SK-N-SH (cell line): ENCODE measurements at regions not wholly inside any gene's neighbourhood (a gene's known extent, or its start where the extent isn't known, plus 50 kb on each side); places are given as distances from the start of the nearest gene placed in this dataset.

Experiments
- CTCF ChIA-PET: fragments of 300-600, 350-600 bp; formaldehyde crosslinking; extraction: SDS; loops from one replicate; lab custom pipeline; 2021; lab: Yijun Ruan, JAX
- POLR2A ChIA-PET: fragments of 350-600 bp; sonication (Branson Sonifier 250); formaldehyde crosslinking; extraction: SDS; loops from one replicate; lab custom pipeline; 2020; ENCODE audit warnings: antibody characterized with exemption, inconsistent platforms; lab: Yijun Ruan, JAX
- DNase-seq: peaks from one replicate; pipeline ENCODE4 v3.0.0; 2012
- H2AFZ ChIP-seq: fragments of 200-600 bp; sonication (generic); 2 replicates; pipeline ENCODE4 v1.8.1; 2016; ENCODE audit warnings: antibody characterized with exemption, mild to moderate bottlenecking, low read depth
- H3F3A ChIP-seq: fragments of 200-600 bp; sonication (generic); replicated peaks from 2 replicates; pipeline ENCODE3; 2016; ENCODE audit warnings: antibody characterized with exemption, mild to moderate bottlenecking; ENCODE audit not compliant: insufficient read depth
- H3K27ac ChIP-seq, 2 experiments: fragments of 200-500 bp in 1 of 2; fragments of 200-600 bp in 1 of 2; sonication (Bioruptor generic) in 1 of 2; sonication (generic), shearing (Covaris generic) in 1 of 2; 2 replicates each; pipeline versions ENCODE4 v1.5.1 to v1.6.1; 2014 to 2016; ENCODE audit warnings: low read depth in 2 of 2, inconsistent platforms in 1 of 2, low read length in 1 of 2, mild to moderate bottlenecking in 1 of 2, mixed read lengths in 1 of 2
- H3K27me3 ChIP-seq: fragments of 200-600 bp; sonication (generic), shearing (Covaris generic); 2 replicates; pipeline ENCODE4 v1.6.1; 2016; ENCODE audit warnings: mixed run types; ENCODE audit not compliant: insufficient read depth
- H3K36me3 ChIP-seq, 2 experiments: fragments of 200-500 bp in 1 of 2; fragments of 200-600 bp in 1 of 2; sonication (Bioruptor generic) in 1 of 2; sonication (generic) in 1 of 2; replicated peaks in 1 of 2; 2 replicates each; pipeline versions ENCODE3 to v1.5.1; 2014 to 2016; ENCODE audit warnings: low read length in 1 of 2, mild to moderate bottlenecking in 1 of 2; ENCODE audit not compliant: insufficient read depth in 2 of 2, control insufficient read depth in 1 of 2
- H3K4me1 ChIP-seq, 2 experiments: fragments of 200-500 bp in 1 of 2; fragments of 200-600 bp in 1 of 2; sonication (Bioruptor generic) in 1 of 2; sonication (generic), shearing (Covaris generic) in 1 of 2; 2 replicates each; pipeline versions ENCODE4 v1.5.1 to v1.6.1; 2014 to 2016; ENCODE audit warnings: low read depth in 1 of 2, low read length in 1 of 2, mixed run types in 1 of 2; ENCODE audit not compliant: insufficient read depth in 2 of 2, control insufficient read depth in 1 of 2
- H3K4me2 ChIP-seq: fragments of 200-600 bp; sonication (generic), shearing (Covaris generic); 2 replicates; pipeline ENCODE4 v1.6.1; 2017; ENCODE audit warnings: mixed run types
- H3K4me3 ChIP-seq, 2 experiments: fragments of 200-500 bp in 1 of 2; fragments of 200-600 bp in 1 of 2; sonication (Bioruptor generic) in 1 of 2; sonication (generic), shearing (Covaris generic) in 1 of 2; 2 replicates each; pipeline versions ENCODE4 v1.5.1 to v1.8.1; 2014 to 2016; ENCODE audit warnings: low read depth in 2 of 2, inconsistent platforms in 1 of 2, low read length in 1 of 2, mild to moderate bottlenecking in 1 of 2, mixed read lengths in 1 of 2, moderate library complexity in 1 of 2
- H3K79me2 ChIP-seq: fragments of 200-600 bp; sonication (generic); 2 replicates; pipeline ENCODE4 v1.8.1; 2017; ENCODE audit warnings: mild to moderate bottlenecking; ENCODE audit not compliant: insufficient read depth
- H3K9ac ChIP-seq: fragments of 200-600 bp; sonication (generic); 2 replicates; pipeline ENCODE4 v1.6.1; 2017; ENCODE audit warnings: mixed run types
- H3K9me2 ChIP-seq: fragments of 200-600 bp; sonication (generic); 2 replicates; pipeline ENCODE4 v1.6.1; 2017; ENCODE audit warnings: mixed run types
- H3K9me3 ChIP-seq: fragments of 200-600 bp; sonication (generic); 2 replicates; pipeline ENCODE4 v1.6.1; 2017; ENCODE audit warnings: mixed run types, mild to moderate bottlenecking, moderate library complexity
- H4K20me1 ChIP-seq: fragments of 200-600 bp; sonication (generic); 2 replicates; pipeline ENCODE4 v1.6.1; 2017; ENCODE audit warnings: mild to moderate bottlenecking, mixed run types; ENCODE audit not compliant: insufficient read depth
- CTCF ChIP-seq: fragments of 200-600 bp; sonication (generic); IDR thresholded peaks from 2 replicates; pipeline ENCODE4 v1.6.1; 2017; ENCODE audit warnings: antibody characterized with exemption, mild to moderate bottlenecking, moderate library complexity
- FOXJ3 ChIP-seq: sonication (generic); formaldehyde crosslinking; IDR thresholded peaks from 2 replicates; pipeline ENCODE4 v1.5.1; 2020; ENCODE audit warnings: mild to moderate bottlenecking, missing genetic modification reagents
- FOXM1 ChIP-seq: IDR thresholded peaks from 2 replicates; pipeline ENCODE4 v1.4.0; 2012; ENCODE audit warnings: low read depth, mild to moderate bottlenecking
- MEF2A ChIP-seq: IDR thresholded peaks from 2 replicates; pipeline ENCODE4 v1.4.0; 2012; ENCODE audit warnings: low read depth, borderline replicate concordance
- MXI1 ChIP-seq: IDR thresholded peaks from 2 replicates; pipeline ENCODE4 v1.6.1; 2012; ENCODE audit warnings: mild to moderate bottlenecking, low read depth, low read length, improper control_type of control experiment
- NFIC ChIP-seq: IDR thresholded peaks from 2 replicates; pipeline ENCODE4 v1.4.0; 2012; ENCODE audit warnings: borderline replicate concordance
- PBX3 ChIP-seq: IDR thresholded peaks from 2 replicates; pipeline ENCODE4; 2012
- POLR2AphosphoS5 ChIP-seq: IDR thresholded peaks from 2 replicates; pipeline ENCODE4 v1.6.1; 2012; ENCODE audit warnings: low read depth, low read length
- RFX5 ChIP-seq: IDR thresholded peaks from 2 replicates; pipeline ENCODE4 v1.6.1; 2012; ENCODE audit warnings: mild to moderate bottlenecking, improper control_type of control experiment, low read length
- SIN3A ChIP-seq: IDR thresholded peaks from 2 replicates; pipeline ENCODE4 v1.6.1; 2012; ENCODE audit warnings: low read depth, mild to moderate bottlenecking, low read length, moderate library complexity, borderline replicate concordance
- SMC3 ChIP-seq: IDR thresholded peaks from 2 replicates; pipeline ENCODE4 v1.6.1; 2012; ENCODE audit warnings: low read depth, low read length, improper control_type of control experiment
- TCF12 ChIP-seq: IDR thresholded peaks from 2 replicates; pipeline ENCODE4 v1.4.0; 2012
- TEAD4 ChIP-seq: IDR thresholded peaks from 2 replicates; pipeline ENCODE4 v1.4.0; 2012; ENCODE audit warnings: mild to moderate bottlenecking, borderline replicate concordance; ENCODE audit not compliant: insufficient read depth
- USF2 ChIP-seq: fragments of 150-350 bp; IDR thresholded peaks from 2 replicates; pipeline ENCODE4 v1.6.1; 2017; ENCODE audit warnings: antibody characterized with exemption, low read length, low read depth, borderline replicate concordance
- WGBS: methylation state at CpG from one replicate; pipeline ENCODE4 v1.1.6; 2017; ENCODE audit warnings: low lambda C conversion rate; 5-methylcytosine and 5-hydroxymethylcytosine counted together

GRCh38 chr5:165057145-165057544, 1551.7 kb downstream of the MAT2B start:
- Histone ChIP-seq H2AFZ (no peak overlapping the region), H3K36me3 (no peaks in the 10 kb centered on the region), H3K9me3 (no peaks in the 10 kb centered on the region), H3K9me2 (no peaks in the 10 kb centered on the region), H4K20me1 (no peaks in the 10 kb centered on the region), H3K27ac (no peak overlapping the region), H3K79me2 (no peaks in the 10 kb centered on the region), H3K4me2 (no peak overlapping the region), H3K4me3 (no peak overlapping the region), H3K27me3 (no peaks in the 10 kb centered on the region), H3K4me1 (no peaks in the 10 kb centered on the region), H3F3A (no peaks in the 10 kb centered on the region), H3K9ac (no peak overlapping the region)
- TF ChIP-seq TEAD4 (no peak), FOXJ3 (no peak)
- DNase-seq = no peak
- CTCF ChIA-PET = interaction anchor here (1.3 kb wide), 1 partner anchor 8 kb away, joined by 3 read pairs; no protein-coding TSS in a partner anchor
- 42% methylated on average over 2 of the region's 2 CpGs for WGBS
- POLR2A ChIA-PET = no interaction called here

- Histone ChIP-seq H4K20me1 (no peaks in the 10 kb centered on the region), H3K4me3 (no peak overlapping the region), H3K4me2 (no peak overlapping the region), H3K9me3 (no peaks in the 10 kb centered on the region), H3K4me1 (no peaks in the 10 kb centered on the region), H3K9ac (no peak overlapping the region), H2AFZ (no peak overlapping the region), H3K79me2 (no peaks in the 10 kb centered on the region), H3K9me2 (no peaks in the 10 kb centered on the region), H3K27me3 (no peaks in the 10 kb centered on the region), H3K36me3 (no peaks in the 10 kb centered on the region), H3K27ac (no peak overlapping the region), H3F3A (no peaks in the 10 kb centered on the region)
- ChIA-PET POLR2A (no interaction called here), CTCF (no interaction called here)
- no peak for DNase-seq
- WGBS = 62% methylated on average over 3 of the region's 3 CpGs
- no peak for TF ChIP-seq PBX3
- TF ChIP-seq NFIC = no peak
- TF ChIP-seq TCF12 = no peak
- no peak for TF ChIP-seq FOXM1
- TF ChIP-seq SMC3 = no peak
- no peak for TF ChIP-seq MEF2A
Measured at GRCh38 chr5:165066751-165067385, 1561.4 kb downstream of the MAT2B start.

- Histone ChIP-seq H3K4me3 (no peak overlapping the region), H3K36me3 (no peaks in the 10 kb centered on the region), H2AFZ (no peak overlapping the region), H3K27ac (no peak overlapping the region), H3K4me1 (no peaks in the 10 kb centered on the region), H3K27me3 (no peaks in the 10 kb centered on the region), H3K9me3 (peaks cover 3% of the 10 kb centered on the region; the same call in 1 of the 2 replicates), H4K20me1 (no peaks in the 10 kb centered on the region), H3K9me2 (no peaks in the 10 kb centered on the region), H3F3A (no peaks in the 10 kb centered on the region), H3K79me2 (no peaks in the 10 kb centered on the region), H3K9ac (no peak overlapping the region), H3K4me2 (no peak overlapping the region)
- WGBS = 31% methylated on average over 2 of the region's 2 CpGs
- POLR2A ChIA-PET = no interaction called here
- no peak for DNase-seq
- TF ChIP-seq POLR2AphosphoS5 = no peak
- TF ChIP-seq MXI1 = no peak
- no peak for TF ChIP-seq RFX5
- no peak for TF ChIP-seq CTCF
- no peak for TF ChIP-seq USF2
- no peak for TF ChIP-seq SIN3A
- CTCF ChIA-PET = no interaction called here
Measured at GRCh38 chr5:165076686-165077085, 1571.3 kb downstream of the MAT2B start.
